HG03139 (cell line): ENCODE measurements at regions not wholly inside any gene's neighbourhood (a gene's known extent, or its start where the extent isn't known, plus 50 kb on each side); places are given as distances from the start of the nearest gene placed in this dataset.
A peak's percentile ranks its signal among the peaks of the same experiment; 100 is the strongest.

Experiments used
- ATAC-seq: cut with Tn5 transposase; IDR thresholded peaks from one replicate; pipeline ENCODE4 v1.9.1; 2021; ENCODE audit not compliant: unreplicated experiment

GRCh38 chr2:177143444-177143843 lies 69.2 kb upstream of the HNRNPA3 start:
- ATAC-seq, result no peak

- ATAC-seq, result no peak
Observed at GRCh38 chr2:177147093-177147694, 65.4 kb upstream of the HNRNPA3 start.

- ATAC-seq, result no peak
Observed at GRCh38 chr2:177147834-177148445, 64.7 kb upstream of the HNRNPA3 start.

- ATAC-seq, result peak; percentile 87
Observed at GRCh38 chr2:177148477-177149154, 64.0 kb upstream of the HNRNPA3 start.

GRCh38 chr2:177149155-177149503 lies 63.5 kb upstream of the HNRNPA3 start:
- ATAC-seq, result no peak

- no peak for ATAC-seq
Observed at GRCh38 chr2:177153805-177154204, 58.8 kb upstream of the HNRNPA3 start.

- no peak for ATAC-seq
Observed at GRCh38 chr2:177154809-177155208, 57.8 kb upstream of the HNRNPA3 start.

GRCh38 chr2:177155631-177156030 lies 57.0 kb upstream of the HNRNPA3 start:
- no peak for ATAC-seq

GRCh38 chr2:177161741-177162460 lies 50.7 kb upstream of the HNRNPA3 start:
- no peak for ATAC-seq
